ENCODE measurements at regions not wholly inside any gene's neighbourhood (a gene's known extent, or its start where the extent isn't known, plus 50 kb on each side); places are given as distances from the start of the nearest gene placed in this dataset.

DNA sequence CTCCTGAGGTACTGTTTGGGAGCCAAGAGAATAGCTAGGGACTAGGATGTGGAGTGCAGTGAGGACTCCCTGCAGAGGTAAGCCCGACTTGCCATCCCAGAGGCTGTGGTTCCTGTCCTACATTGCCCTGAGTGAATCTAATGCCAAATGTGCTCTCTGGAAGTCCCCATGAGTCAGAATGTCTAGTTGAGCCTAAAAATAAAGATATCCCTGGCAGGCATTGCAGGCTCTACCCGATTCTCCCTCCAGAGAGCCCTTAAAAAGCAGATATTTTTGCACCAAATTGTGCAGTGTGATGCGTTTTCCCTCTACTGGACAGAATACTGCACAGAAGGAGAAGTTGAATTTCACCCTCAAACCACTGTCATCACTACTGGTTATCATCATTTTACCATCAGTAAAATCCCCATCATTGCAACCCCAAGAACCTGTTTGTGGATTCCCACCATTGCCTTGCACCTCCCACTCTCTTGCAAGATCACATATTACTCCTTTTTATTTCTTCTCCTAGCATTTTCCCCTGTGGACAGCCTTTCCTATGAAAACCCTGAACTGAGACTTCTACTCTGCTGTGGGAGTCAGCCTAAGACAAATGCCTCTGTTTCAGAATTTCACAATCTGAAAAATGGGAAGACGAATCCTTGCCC, 98.0 kb downstream of the MARCHF4 start:
- DNase-seq (ENCODE audit: low spot score): no peak
- no peak overlapping the region for H3K9ac ChIP-seq (ENCODE audit: low read depth in 1 of 2, low read length in 2 of 2)
- H3K9me3 ChIP-seq (ENCODE audit: control insufficient read depth in 4 of 4, low read length in 3 of 4): no peaks in the 10 kb centered on the region
- no peak overlapping the region for H3K4me3 ChIP-seq (ENCODE audit: low read depth in 1 of 3, low read length in 3 of 3)
- 55% methylated on average over 4 of the region's 4 CpGs for WGBS
- no peaks in the 10 kb centered on the region for H3K27me3 ChIP-seq (ENCODE audit: control insufficient read depth in 4 of 4, insufficient read depth in 4 of 4, low read length in 3 of 4)
- H3K4me1 ChIP-seq (ENCODE audit: control insufficient read depth in 4 of 4, insufficient read depth in 4 of 4, low read length in 3 of 4): no peaks in the 10 kb centered on the region
- no peak for TF ChIP-seq EGR1 (IDR thresholded peaks at IDR 0.05; ENCODE audit: low read depth in 2 of 2)
- TF ChIP-seq GABPA (IDR thresholded peaks at IDR 0.05 in 1 of 2, conservative IDR thresholded peaks at IDR 0.05 in 1 of 2): no peak
- H3K27ac ChIP-seq (ENCODE audit: low read depth in 1 of 2, low read length in 2 of 2): no peak overlapping the region
- H3K36me3 ChIP-seq (ENCODE audit: control insufficient read depth in 4 of 4, insufficient read depth in 3 of 4, low read depth in 1 of 4, low read length in 3 of 4): no peaks in the 10 kb centered on the region

DNA sequence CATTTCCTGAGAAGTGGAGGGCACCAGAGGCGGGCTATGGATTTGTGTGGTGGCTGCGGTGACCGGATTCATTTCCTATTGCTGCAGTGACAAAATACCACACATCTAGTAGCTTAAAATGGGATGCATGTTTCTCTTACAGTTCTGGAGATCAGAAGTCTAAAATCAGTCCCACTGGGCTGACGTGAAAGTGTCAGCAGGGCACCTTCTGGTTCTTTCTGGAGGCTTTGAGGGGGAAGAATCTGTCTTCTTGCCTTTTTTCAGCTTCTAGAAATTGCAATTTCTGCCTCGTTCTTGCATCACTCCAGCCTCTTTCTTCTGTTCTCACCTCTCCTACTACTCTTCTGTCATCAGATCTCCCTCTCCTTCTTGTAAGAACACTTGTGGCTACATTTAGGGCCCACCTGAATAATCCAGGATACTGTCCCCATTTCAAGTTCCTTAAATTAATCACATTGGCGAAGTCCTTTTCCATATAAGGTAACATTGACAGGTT, 111.2 kb downstream of the MARCHF4 start:
- no peaks in the 10 kb centered on the region for H3K9me3 ChIP-seq (ENCODE audit: control insufficient read depth in 4 of 4, low read length in 3 of 4)
- peaks cover 0 to 2% (median 0%) of the 10 kb centered on the region in 4 donors for H3K27me3 ChIP-seq (ENCODE audit: control insufficient read depth in 4 of 4, insufficient read depth in 4 of 4, low read length in 3 of 4)
- TF ChIP-seq JUND (IDR thresholded peaks at IDR 0.05) (no peak), FOXA2 (IDR thresholded peaks at IDR 0.05) (no peak), HNF4A (conservative IDR thresholded peaks at IDR 0.05) (no peak), GABPA (IDR thresholded peaks at IDR 0.05 in 1 of 2, conservative IDR thresholded peaks at IDR 0.05 in 1 of 2) (no peak), TAF1 (conservative IDR thresholded peaks at IDR 0.05) (no peak)
- TF ChIP-seq, protein P1, sequence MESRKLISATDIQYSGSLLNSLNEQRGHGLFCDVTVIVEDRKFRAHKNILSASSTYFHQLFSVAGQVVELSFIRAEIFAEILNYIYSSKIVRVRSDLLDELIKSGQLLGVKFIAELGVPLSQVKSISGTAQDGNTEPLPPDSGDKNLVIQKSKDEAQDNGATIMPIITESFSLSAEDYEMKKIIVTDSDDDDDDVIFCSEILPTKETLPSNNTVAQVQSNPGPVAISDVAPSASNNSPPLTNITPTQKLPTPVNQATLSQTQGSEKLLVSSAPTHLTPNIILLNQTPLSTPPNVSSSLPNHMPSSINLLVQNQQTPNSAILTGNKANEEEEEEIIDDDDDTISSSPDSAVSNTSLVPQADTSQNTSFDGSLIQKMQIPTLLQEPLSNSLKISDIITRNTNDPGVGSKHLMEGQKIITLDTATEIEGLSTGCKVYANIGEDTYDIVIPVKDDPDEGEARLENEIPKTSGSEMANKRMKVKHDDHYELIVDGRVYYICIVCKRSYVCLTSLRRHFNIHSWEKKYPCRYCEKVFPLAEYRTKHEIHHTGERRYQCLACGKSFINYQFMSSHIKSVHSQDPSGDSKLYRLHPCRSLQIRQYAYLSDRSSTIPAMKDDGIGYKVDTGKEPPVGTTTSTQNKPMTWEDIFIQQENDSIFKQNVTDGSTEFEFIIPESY (IDR thresholded peaks at IDR 0.05): no peak
- no peak overlapping the region for H3K27ac ChIP-seq (ENCODE audit: low read depth in 1 of 2, low read length in 2 of 2)
- WGBS: 90% methylated on average over 6 of the region's 6 CpGs
- H3K9ac ChIP-seq (ENCODE audit: low read depth in 1 of 2, low read length in 2 of 2): no peak overlapping the region
- DNase-seq (ENCODE audit: low spot score): no peak
- no peaks in the 10 kb centered on the region for H3K4me1 ChIP-seq (ENCODE audit: control insufficient read depth in 4 of 4, insufficient read depth in 4 of 4, low read length in 3 of 4)
- H3K36me3 ChIP-seq (ENCODE audit: control insufficient read depth in 4 of 4, insufficient read depth in 3 of 4, low read depth in 1 of 4, low read length in 3 of 4): no peaks in the 10 kb centered on the region
- no peak overlapping the region for H3K4me3 ChIP-seq (ENCODE audit: low read depth in 1 of 3, low read length in 3 of 3)

DNA sequence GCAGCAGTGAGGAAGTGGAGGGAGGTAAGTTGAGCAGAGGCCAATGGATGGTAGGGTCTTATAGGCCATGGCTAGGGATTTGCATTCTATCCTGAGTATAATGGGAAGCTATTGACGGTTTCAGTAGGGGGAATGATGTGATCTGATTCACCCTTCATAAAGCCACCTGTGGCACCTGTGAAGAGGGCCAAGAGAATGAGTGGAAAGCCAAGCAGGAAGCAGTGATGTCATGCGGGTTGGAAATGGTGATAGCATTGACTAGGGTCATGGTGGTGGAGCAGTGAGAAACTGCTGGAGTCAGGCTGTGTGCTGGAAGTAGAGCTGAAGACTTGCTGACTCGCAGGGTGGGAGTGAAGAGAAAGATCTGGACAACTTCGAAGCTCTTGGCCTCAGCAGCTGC, 111.7 kb downstream of the MARCHF4 start:
- WGBS: 77% methylated on average over 4 of the region's 4 CpGs
- no peak overlapping the region for H3K4me3 ChIP-seq (ENCODE audit: low read depth in 1 of 3, low read length in 3 of 3)
- peaks cover 0 to 2% (median 0%) of the 10 kb centered on the region in 4 donors for H3K27me3 ChIP-seq (ENCODE audit: control insufficient read depth in 4 of 4, insufficient read depth in 4 of 4, low read length in 3 of 4)
- DNase-seq (ENCODE audit: low spot score): no peak
- H3K4me1 ChIP-seq (ENCODE audit: control insufficient read depth in 4 of 4, insufficient read depth in 4 of 4, low read length in 3 of 4): no peaks in the 10 kb centered on the region
- TF ChIP-seq GABPA (IDR thresholded peaks at IDR 0.05 in 1 of 2, conservative IDR thresholded peaks at IDR 0.05 in 1 of 2): no peak
- TF ChIP-seq, protein P2, sequence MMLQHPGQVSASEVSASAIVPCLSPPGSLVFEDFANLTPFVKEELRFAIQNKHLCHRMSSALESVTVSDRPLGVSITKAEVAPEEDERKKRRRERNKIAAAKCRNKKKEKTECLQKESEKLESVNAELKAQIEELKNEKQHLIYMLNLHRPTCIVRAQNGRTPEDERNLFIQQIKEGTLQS (IDR thresholded peaks at IDR 0.05): no peak
- TF ChIP-seq, protein P1 (IDR thresholded peaks at IDR 0.05): no peak
- no peak for TF ChIP-seq HNF4A (conservative IDR thresholded peaks at IDR 0.05)
- no peak for TF ChIP-seq NR2F2 (IDR thresholded peaks at IDR 0.05)
- TF ChIP-seq RAD21 (IDR thresholded peaks at IDR 0.05): no peak
- TF ChIP-seq FOXA1 (IDR thresholded peaks at IDR 0.05): no peak
- no peak for TF ChIP-seq EGR1 (IDR thresholded peaks at IDR 0.05; ENCODE audit: low read depth in 2 of 2)
- no peak for TF ChIP-seq TAF1 (conservative IDR thresholded peaks at IDR 0.05)
- TF ChIP-seq HNF4G (IDR thresholded peaks at IDR 0.05): no peak
- TF ChIP-seq, protein P3, sequence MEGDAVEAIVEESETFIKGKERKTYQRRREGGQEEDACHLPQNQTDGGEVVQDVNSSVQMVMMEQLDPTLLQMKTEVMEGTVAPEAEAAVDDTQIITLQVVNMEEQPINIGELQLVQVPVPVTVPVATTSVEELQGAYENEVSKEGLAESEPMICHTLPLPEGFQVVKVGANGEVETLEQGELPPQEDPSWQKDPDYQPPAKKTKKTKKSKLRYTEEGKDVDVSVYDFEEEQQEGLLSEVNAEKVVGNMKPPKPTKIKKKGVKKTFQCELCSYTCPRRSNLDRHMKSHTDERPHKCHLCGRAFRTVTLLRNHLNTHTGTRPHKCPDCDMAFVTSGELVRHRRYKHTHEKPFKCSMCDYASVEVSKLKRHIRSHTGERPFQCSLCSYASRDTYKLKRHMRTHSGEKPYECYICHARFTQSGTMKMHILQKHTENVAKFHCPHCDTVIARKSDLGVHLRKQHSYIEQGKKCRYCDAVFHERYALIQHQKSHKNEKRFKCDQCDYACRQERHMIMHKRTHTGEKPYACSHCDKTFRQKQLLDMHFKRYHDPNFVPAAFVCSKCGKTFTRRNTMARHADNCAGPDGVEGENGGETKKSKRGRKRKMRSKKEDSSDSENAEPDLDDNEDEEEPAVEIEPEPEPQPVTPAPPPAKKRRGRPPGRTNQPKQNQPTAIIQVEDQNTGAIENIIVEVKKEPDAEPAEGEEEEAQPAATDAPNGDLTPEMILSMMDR (IDR thresholded peaks at IDR 0.05; ENCODE audit: low read depth, low read length, missing input control): no peak
- TF ChIP-seq, protein P4, sequence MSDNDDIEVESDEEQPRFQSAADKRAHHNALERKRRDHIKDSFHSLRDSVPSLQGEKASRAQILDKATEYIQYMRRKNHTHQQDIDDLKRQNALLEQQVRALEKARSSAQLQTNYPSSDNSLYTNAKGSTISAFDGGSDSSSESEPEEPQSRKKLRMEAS (IDR thresholded peaks at IDR 0.05): no peak
- TF ChIP-seq RXRA (IDR thresholded peaks at IDR 0.05): no peak
- TF ChIP-seq YY1 (IDR thresholded peaks at IDR 0.05): no peak
- no peak for TF ChIP-seq FOXA2 (IDR thresholded peaks at IDR 0.05)
- no peaks in the 10 kb centered on the region for H3K9me3 ChIP-seq (ENCODE audit: control insufficient read depth in 4 of 4, low read length in 3 of 4)
- no peak overlapping the region for H3K27ac ChIP-seq (ENCODE audit: low read depth in 1 of 2, low read length in 2 of 2)
- no peak overlapping the region for H3K9ac ChIP-seq (ENCODE audit: low read depth in 1 of 2, low read length in 2 of 2)
- no peaks in the 10 kb centered on the region for H3K36me3 ChIP-seq (ENCODE audit: control insufficient read depth in 4 of 4, insufficient read depth in 3 of 4, low read depth in 1 of 4, low read length in 3 of 4)

Measured in liver (tissue), 8 donors.